Thoracic aorta (tissue), 2 donors: ENCODE measurements at regions not wholly inside any gene's neighbourhood (a gene's known extent, or its start where the extent isn't known, plus 50 kb on each side); places are given as distances from the start of the nearest gene placed in this dataset.

ENCODE experiments used
- ATAC-seq: fragments of 150-250 bp; one replicate; pipeline ENCODE4 v1.8.0; 2017; ENCODE audit warnings: low read depth; ENCODE audit not compliant: insufficient number of reproducible peaks, low FRiP score
- DNase-seq: peaks from one replicate; pipeline ENCODE4 v3.0.0-alpha.2; 2020; ENCODE audit warnings: low spot score
- H3K27ac ChIP-seq, 2 donors: fragments of 200-600 bp; sonication (generic); 1 replicate in 1 of 2; 2 replicates in 1 of 2; pipeline ENCODE4 v1.5.1; 2016; ENCODE audit warnings: mild to moderate bottlenecking in 2 of 2, moderate library complexity in 2 of 2
- H3K27me3 ChIP-seq: fragments of 200-600 bp; sonication (generic); replicated peaks from 2 replicates; pipeline ENCODE4 v1.6.0; 2016; ENCODE audit warnings: mild to moderate bottlenecking; ENCODE audit not compliant: insufficient read depth
- H3K36me3 ChIP-seq: fragments of 200-600 bp; sonication (generic); one replicate; pipeline ENCODE4 v1.5.1; 2016
- H3K4me1 ChIP-seq, 2 donors: fragments of 200-600 bp; sonication (generic); 1 replicate in 1 of 2; 2 replicates in 1 of 2; pipeline versions ENCODE4 v1.5.1 to v1.6.0; 2016; ENCODE audit warnings: low read depth in 2 of 2, mild to moderate bottlenecking in 1 of 2; ENCODE audit not compliant: control insufficient read depth in 1 of 2
- H3K4me3 ChIP-seq: fragments of 200-600 bp; sonication (generic); 2 replicates; pipeline ENCODE4 v1.5.1; 2016; ENCODE audit warnings: mild to moderate bottlenecking
- H3K9me3 ChIP-seq: fragments of 200-600 bp; sonication (generic); 2 replicates; pipeline ENCODE4 v1.5.1; 2016
- TF ChIP-seq, protein P1 (sequence below): fragments of 200-600 bp; sonication (generic); IDR thresholded peaks from one replicate; pipeline ENCODE4 v1.5.1; 2019; ENCODE audit warnings: antibody characterized with exemption

DNA sequence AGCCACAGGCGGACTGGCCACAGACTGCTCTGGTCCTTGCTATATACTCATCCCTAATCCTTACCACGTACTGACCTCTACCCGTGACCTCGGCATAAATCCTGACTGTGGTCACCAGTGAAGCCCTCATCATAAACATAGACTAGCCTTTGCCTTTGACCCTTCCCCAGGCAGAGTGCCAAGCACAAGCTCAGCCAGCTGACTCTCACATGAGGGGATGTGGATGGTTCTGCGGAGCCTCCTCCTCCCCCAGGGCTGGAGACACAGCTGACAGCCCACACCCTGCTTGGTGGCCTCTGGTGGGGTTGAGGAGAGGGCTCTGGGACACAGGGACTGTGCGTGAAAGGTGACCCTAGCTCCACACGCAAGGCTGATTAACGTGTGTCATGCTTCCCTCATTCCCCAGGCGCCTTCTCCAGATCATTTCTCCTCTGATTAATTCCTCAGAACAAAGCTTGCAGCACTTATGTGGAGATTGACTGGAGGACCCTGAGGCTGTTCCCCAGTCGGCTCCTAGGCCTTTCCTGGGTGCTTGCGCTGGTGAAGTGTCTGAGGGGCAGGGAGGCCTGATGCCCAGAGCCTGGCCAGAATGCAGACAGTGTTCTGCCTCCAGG, 241.5 kb upstream of the NLRP1 start:
- TF ChIP-seq, protein P1, sequence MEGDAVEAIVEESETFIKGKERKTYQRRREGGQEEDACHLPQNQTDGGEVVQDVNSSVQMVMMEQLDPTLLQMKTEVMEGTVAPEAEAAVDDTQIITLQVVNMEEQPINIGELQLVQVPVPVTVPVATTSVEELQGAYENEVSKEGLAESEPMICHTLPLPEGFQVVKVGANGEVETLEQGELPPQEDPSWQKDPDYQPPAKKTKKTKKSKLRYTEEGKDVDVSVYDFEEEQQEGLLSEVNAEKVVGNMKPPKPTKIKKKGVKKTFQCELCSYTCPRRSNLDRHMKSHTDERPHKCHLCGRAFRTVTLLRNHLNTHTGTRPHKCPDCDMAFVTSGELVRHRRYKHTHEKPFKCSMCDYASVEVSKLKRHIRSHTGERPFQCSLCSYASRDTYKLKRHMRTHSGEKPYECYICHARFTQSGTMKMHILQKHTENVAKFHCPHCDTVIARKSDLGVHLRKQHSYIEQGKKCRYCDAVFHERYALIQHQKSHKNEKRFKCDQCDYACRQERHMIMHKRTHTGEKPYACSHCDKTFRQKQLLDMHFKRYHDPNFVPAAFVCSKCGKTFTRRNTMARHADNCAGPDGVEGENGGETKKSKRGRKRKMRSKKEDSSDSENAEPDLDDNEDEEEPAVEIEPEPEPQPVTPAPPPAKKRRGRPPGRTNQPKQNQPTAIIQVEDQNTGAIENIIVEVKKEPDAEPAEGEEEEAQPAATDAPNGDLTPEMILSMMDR = no peak
- H3K4me3 ChIP-seq = no peak overlapping the region
- DNase-seq = no peak
- peaks cover 0 to 19% of the 10 kb centered on the region in 2 donors for H3K4me1 ChIP-seq
- ATAC-seq = no peak
- no peaks in the 10 kb centered on the region for H3K27me3 ChIP-seq
- no peaks in the 10 kb centered on the region for H3K36me3 ChIP-seq
- no peak overlapping the region for H3K27ac ChIP-seq
- H3K9me3 ChIP-seq = peaks cover 3% of the 10 kb centered on the region

DNA sequence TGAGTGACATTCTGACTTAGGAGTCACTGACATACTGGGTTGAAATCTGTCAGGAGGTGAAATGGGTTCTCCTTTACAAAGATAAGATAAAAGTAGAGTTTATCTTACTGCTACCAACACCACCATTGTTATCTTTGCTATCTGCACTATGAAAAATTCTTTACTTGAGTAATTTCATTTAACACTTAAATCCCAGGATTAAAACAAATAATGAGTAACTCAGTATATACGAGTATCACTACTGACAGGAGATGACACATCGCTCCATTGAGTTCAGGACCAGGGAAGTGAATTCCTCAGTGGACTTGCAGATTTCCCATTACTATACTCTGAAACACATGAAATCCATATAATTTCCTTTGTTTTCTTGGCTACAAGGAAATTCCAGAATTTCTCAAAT, 242.1 kb upstream of the NLRP1 start:
- H3K4me3 ChIP-seq = no peak overlapping the region
- peaks cover 3% of the 10 kb centered on the region for H3K9me3 ChIP-seq
- H3K27ac ChIP-seq = no peak overlapping the region
- no peaks in the 10 kb centered on the region for H3K27me3 ChIP-seq
- peaks cover 0 to 13% of the 10 kb centered on the region in 2 donors for H3K4me1 ChIP-seq
- DNase-seq (no peak), ATAC-seq (no peak)
- no peaks in the 10 kb centered on the region for H3K36me3 ChIP-seq
- TF ChIP-seq, protein P1 = no peak

DNA sequence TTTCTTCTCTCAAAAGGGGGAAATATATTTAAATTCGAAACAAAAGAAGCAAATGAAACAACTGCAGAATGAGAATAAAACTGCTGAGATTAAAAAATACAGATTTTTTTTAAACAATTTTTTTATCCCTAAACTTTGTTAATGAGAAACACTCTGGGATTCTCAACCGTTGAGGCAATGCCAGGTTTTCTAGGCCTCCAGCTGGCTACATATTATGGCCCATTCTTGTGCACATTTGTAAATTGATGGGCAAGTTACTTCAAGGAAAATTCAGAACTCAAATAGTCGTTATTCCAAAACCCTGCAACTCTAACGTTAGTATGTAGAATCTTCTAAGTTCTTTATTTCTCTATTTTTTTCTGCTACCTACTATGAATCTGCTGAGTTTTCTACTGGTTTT, 239.3 kb upstream of the WSCD1 start:
- TF ChIP-seq, protein P1 = no peak
- no peaks in the 10 kb centered on the region for H3K4me1 ChIP-seq

DNA sequence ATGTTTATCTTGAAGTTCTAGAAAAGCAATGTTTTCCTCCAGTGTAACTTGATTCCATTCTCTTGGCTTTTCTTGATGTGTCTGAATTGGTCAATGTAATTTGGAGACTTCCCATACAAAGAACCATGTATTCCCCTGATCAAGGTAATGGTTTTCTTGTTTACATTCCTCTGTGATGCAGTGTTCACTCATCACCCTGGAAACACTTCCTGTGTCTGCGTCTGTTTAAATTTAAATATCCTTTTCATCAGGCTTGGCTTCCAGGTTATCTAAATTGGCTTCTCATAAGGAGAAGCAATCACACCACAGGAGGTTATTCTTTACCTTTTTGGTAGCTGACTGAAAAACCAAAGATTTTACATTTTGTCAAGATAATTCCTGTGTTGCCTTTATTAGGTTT, 237.3 kb upstream of the WSCD1 start:
- DNase-seq (no peak), ATAC-seq (no peak)
- Histone ChIP-seq H3K4me1 (no peaks in the 10 kb centered on the region), H3K36me3 (no peaks in the 10 kb centered on the region), H3K4me3 (no peak overlapping the region), H3K27ac (no peak overlapping the region), H3K9me3 (no peaks in the 10 kb centered on the region), H3K27me3 (no peaks in the 10 kb centered on the region)
- TF ChIP-seq, protein P1 = no peak

More for the DNA sequence above, 239.3 kb upstream of the WSCD1 start:
- ATAC-seq (no peak), DNase-seq (no peak)
- peaks cover 3% of the 10 kb centered on the region for H3K9me3 ChIP-seq
- no peaks in the 10 kb centered on the region for H3K36me3 ChIP-seq
- no peak overlapping the region for H3K27ac ChIP-seq
- no peak overlapping the region for H3K4me3 ChIP-seq
- no peaks in the 10 kb centered on the region for H3K27me3 ChIP-seq

DNA sequence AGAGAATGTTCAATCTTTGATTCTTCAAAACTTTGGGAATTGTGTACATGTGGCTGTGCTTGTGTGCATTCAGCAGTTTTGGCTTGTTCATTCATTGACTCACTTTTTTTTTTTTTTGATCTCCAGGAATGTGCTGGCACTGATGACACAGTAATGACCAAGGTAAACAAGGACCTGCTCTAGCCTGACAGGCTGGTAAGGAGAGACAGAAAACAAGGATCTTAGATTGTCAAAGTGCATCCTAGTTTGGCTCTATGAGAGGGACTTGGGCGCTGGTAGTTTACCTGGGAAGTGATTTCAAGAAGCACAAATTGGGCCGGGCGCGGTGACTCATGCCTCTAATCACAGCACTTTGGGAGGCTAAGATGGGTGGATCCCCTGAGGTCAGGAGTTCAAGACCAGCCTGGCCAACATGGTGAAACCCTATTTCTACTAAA, 233.1 kb upstream of the WSCD1 start:
- no peak overlapping the region for H3K4me3 ChIP-seq

More for the DNA sequence above, 233.1 kb upstream of the WSCD1 start:
- no peak for ATAC-seq
- no peaks in the 10 kb centered on the region for H3K9me3 ChIP-seq
- no peak overlapping the region for H3K27ac ChIP-seq
- H3K4me1 ChIP-seq = no peaks in the 10 kb centered on the region
- TF ChIP-seq, protein P1 = no peak
- no peak for DNase-seq
- no peaks in the 10 kb centered on the region for H3K27me3 ChIP-seq
- no peaks in the 10 kb centered on the region for H3K36me3 ChIP-seq
